Endodermal cell (in vitro differentiated cells): ENCODE measurements at regions not wholly inside any gene's neighbourhood (a gene's known extent, or its start where the extent isn't known, plus 50 kb on each side); places are given as distances from the start of the nearest gene placed in this dataset.

ENCODE experiments used
- DNase-seq: peaks from one replicate; pipeline ENCODE4 v3.0.0-alpha.2; 2017
- H3K27ac ChIP-seq: 2 replicates; pipeline ENCODE4 v1.5.1; 2013; ENCODE audit warnings: mild to moderate bottlenecking, low read depth, low read length, moderate library complexity
- H3K27me3 ChIP-seq: 2 replicates; pipeline ENCODE4 v1.6.1; 2013; ENCODE audit warnings: mild to moderate bottlenecking, low read length, moderate library complexity; ENCODE audit not compliant: insufficient read depth, control insufficient read depth, poor library complexity, severe bottlenecking
- H3K36me3 ChIP-seq: 2 replicates; pipeline ENCODE4 v1.7.0; 2013; ENCODE audit warnings: mild to moderate bottlenecking, low read length, moderate library complexity; ENCODE audit not compliant: control insufficient read depth, insufficient read depth
- H3K4me1 ChIP-seq: one replicate; pipeline ENCODE4 v1.7.0; 2013; ENCODE audit warnings: low read length; ENCODE audit not compliant: control insufficient read depth, insufficient read depth
- H3K4me3 ChIP-seq: 2 replicates; pipeline ENCODE4 v1.5.1; 2013; ENCODE audit warnings: mild to moderate bottlenecking, low read length, moderate library complexity
- H3K9ac ChIP-seq: 2 replicates; pipeline ENCODE4 v1.6.1; 2013; ENCODE audit warnings: mild to moderate bottlenecking, low read length, moderate library complexity; ENCODE audit not compliant: poor library complexity, severe bottlenecking; ENCODE audit errors: extremely low read depth
- H3K9me3 ChIP-seq: 2 replicates; pipeline ENCODE4 v1.6.1; 2013; ENCODE audit warnings: mild to moderate bottlenecking, low read length, moderate library complexity; ENCODE audit not compliant: control insufficient read depth
- H3K27ac Mint-ChIP-seq: 2 replicates; pipeline ENCODE4 v1.8.0; 2020; ENCODE audit warnings: mixed read lengths
- H3K27me3 Mint-ChIP-seq: 2 replicates; pipeline ENCODE4 v1.8.0; 2021; ENCODE audit warnings: mild to moderate bottlenecking, mixed read lengths; ENCODE audit not compliant: insufficient read depth
- H3K36me3 Mint-ChIP-seq: 2 replicates; pipeline ENCODE4 v1.8.0; 2020; ENCODE audit warnings: low read depth, mixed read lengths
- H3K4me1 Mint-ChIP-seq: 2 replicates; pipeline ENCODE4 v1.8.0; 2020; ENCODE audit warnings: mixed read lengths
- H3K4me3 Mint-ChIP-seq: 2 replicates; pipeline ENCODE4 v1.8.0; 2020; ENCODE audit warnings: mild to moderate bottlenecking, moderate library complexity, mixed read lengths
- H3K9me3 Mint-ChIP-seq: 2 replicates; pipeline ENCODE4 v1.8.0; 2020; ENCODE audit warnings: mild to moderate bottlenecking, mixed read lengths
- CTCF ChIP-seq: fragments of 200-600 bp; sonication (generic); conservative IDR thresholded peaks from 2 replicates; pipeline ENCODE4 v1.5.0; 2021; ENCODE audit warnings: antibody characterized with exemption, mild to moderate bottlenecking
- WGBS, 2 experiments: methylation state at CpG; one replicate each; pipeline versions ENCODE4 v1.1.5 to v1.1.7; 2013; ENCODE audit warnings: missing lambda C conversion rate in 2 of 2, mixed read lengths in 1 of 2; ENCODE audit not compliant: insufficient coverage in 1 of 2, insufficient read length in 1 of 2; 5-methylcytosine and 5-hydroxymethylcytosine counted together

GRCh38 chr1:226491093-226491850 is 57.3 kb upstream of the STUM start:
- no peak for DNase-seq
- no peak overlapping the region for H3K27ac Mint-ChIP-seq
- Histone ChIP-seq H3K27ac (no peak overlapping the region), H3K4me1 (no peaks in the 10 kb centered on the region), H3K36me3 (no peaks in the 10 kb centered on the region), H3K4me3 (no peak overlapping the region), H3K27me3 (no peaks in the 10 kb centered on the region), H3K9me3 (no peaks in the 10 kb centered on the region), H3K9ac (no peak overlapping the region)
- no peak for TF ChIP-seq CTCF
- 61 to 67% methylated on average over 2 to 4 of the region's 4 CpGs for WGBS, 2 experiments
- H3K4me3 Mint-ChIP-seq = no peak overlapping the region
- no peaks in the 10 kb centered on the region for H3K9me3 Mint-ChIP-seq
- no peaks in the 10 kb centered on the region for H3K36me3 Mint-ChIP-seq
- peaks cover 2% of the 10 kb centered on the region for H3K4me1 Mint-ChIP-seq
- peaks cover 3% of the 10 kb centered on the region for H3K27me3 Mint-ChIP-seq

- Mint-ChIP-seq H3K9me3 (no peaks in the 10 kb centered on the region), H3K27ac (no peak overlapping the region), H3K27me3 (no peaks in the 10 kb centered on the region), H3K4me3 (no peak overlapping the region), H3K4me1 (peaks cover 2% of the 10 kb centered on the region), H3K36me3 (no peaks in the 10 kb centered on the region)
- Histone ChIP-seq H3K9me3 (no peaks in the 10 kb centered on the region), H3K4me3 (no peak overlapping the region), H3K4me1 (no peaks in the 10 kb centered on the region), H3K36me3 (no peaks in the 10 kb centered on the region), H3K9ac (no peak overlapping the region), H3K27me3 (no peaks in the 10 kb centered on the region), H3K27ac (no peak overlapping the region)
- WGBS, 2 experiments = 94 to 97% methylated on average over 6 to 7 of the region's 7 CpGs
- DNase-seq = no peak
- no peak for TF ChIP-seq CTCF
Measured at GRCh38 chr1:226492426-226493137, 56.0 kb upstream of the STUM start.

- Mint-ChIP-seq H3K4me1 (peaks cover 2% of the 10 kb centered on the region), H3K4me3 (no peak overlapping the region), H3K27ac (no peak overlapping the region), H3K9me3 (no peaks in the 10 kb centered on the region), H3K36me3 (no peaks in the 10 kb centered on the region), H3K27me3 (peaks cover 1% of the 10 kb centered on the region)
- 88 to 91% methylated on average over 9 to 13 of the region's 13 CpGs for WGBS, 2 experiments
- H3K4me3 ChIP-seq = no peak overlapping the region
- H3K36me3 ChIP-seq = no peaks in the 10 kb centered on the region
- H3K9me3 ChIP-seq = no peaks in the 10 kb centered on the region
- no peaks in the 10 kb centered on the region for H3K27me3 ChIP-seq
- no peak for TF ChIP-seq CTCF
- H3K27ac ChIP-seq = no peak overlapping the region
- DNase-seq = no peak
- no peak overlapping the region for H3K9ac ChIP-seq
- H3K4me1 ChIP-seq = no peaks in the 10 kb centered on the region
Measured at GRCh38 chr1:226494092-226494609, 54.4 kb upstream of the STUM start.
